ENCODE measurements at regions not wholly inside any gene's neighbourhood (a gene's known extent, or its start where the extent isn't known, plus 50 kb on each side); places are given as distances from the start of the nearest gene placed in this dataset.

DNA sequence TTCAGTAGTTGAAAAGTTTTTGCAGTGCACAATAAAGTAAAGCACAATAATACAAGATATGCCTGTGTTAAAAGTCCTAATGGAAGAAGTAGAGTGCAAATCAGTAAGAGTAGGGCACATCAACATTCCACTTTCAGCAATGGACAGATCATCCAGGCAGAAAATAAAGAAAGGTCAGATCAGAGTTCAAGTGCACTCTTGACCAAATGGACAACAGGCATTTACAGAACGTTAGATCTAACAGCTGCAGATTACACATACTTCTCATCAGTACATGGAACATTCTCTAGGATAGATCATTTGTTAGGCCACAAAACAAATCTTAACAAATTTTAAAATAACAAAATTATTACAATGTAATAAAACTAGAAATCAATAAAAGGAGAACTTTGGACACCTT, 1373.5 kb upstream of the PABPC4L start:
- TF ChIP-seq POLR2A (IDR thresholded peaks at IDR 0.05): no peak
- TF ChIP-seq POLR2AphosphoS5 (IDR thresholded peaks at IDR 0.05): no peak
- TF ChIP-seq, protein P1, sequence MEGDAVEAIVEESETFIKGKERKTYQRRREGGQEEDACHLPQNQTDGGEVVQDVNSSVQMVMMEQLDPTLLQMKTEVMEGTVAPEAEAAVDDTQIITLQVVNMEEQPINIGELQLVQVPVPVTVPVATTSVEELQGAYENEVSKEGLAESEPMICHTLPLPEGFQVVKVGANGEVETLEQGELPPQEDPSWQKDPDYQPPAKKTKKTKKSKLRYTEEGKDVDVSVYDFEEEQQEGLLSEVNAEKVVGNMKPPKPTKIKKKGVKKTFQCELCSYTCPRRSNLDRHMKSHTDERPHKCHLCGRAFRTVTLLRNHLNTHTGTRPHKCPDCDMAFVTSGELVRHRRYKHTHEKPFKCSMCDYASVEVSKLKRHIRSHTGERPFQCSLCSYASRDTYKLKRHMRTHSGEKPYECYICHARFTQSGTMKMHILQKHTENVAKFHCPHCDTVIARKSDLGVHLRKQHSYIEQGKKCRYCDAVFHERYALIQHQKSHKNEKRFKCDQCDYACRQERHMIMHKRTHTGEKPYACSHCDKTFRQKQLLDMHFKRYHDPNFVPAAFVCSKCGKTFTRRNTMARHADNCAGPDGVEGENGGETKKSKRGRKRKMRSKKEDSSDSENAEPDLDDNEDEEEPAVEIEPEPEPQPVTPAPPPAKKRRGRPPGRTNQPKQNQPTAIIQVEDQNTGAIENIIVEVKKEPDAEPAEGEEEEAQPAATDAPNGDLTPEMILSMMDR (IDR thresholded peaks at IDR 0.05): no peak

Measured in gastroesophageal sphincter (tissue), 3 donors.